ENCODE measurements at regions not wholly inside any gene's neighbourhood (a gene's known extent, or its start where the extent isn't known, plus 50 kb on each side); places are given as distances from the start of the nearest gene placed in this dataset.

GRCh38 chr3:63764511-63764910, 54.6 kb upstream of the C3orf49 start:
- Histone ChIP-seq H3K4me1 (no peaks in the 10 kb centered on the region), H3K4me3 (no peak overlapping the region), H3K9me3 (no peaks in the 10 kb centered on the region), H3K27me3 (no peaks in the 10 kb centered on the region), H3K36me3 (no peaks in the 10 kb centered on the region), H3K27ac (no peak overlapping the region)
- DNase-seq, result no peak
- TF ChIP-seq EP300 (IDR thresholded peaks at IDR 0.05) (no peak), CTCF (IDR thresholded peaks at IDR 0.05) (no peak), POLR2A (IDR thresholded peaks at IDR 0.05) (no peak), POLR2AphosphoS5 (IDR thresholded peaks at IDR 0.05) (no peak)
- intact Hi-C loops (cut with DNase I; ENCODE audit: low total_unique reads), result no loop called here
- 81 to 88% (median 83%) methylated on average over 7 of the region's 7 CpGs for WGBS, 5 donors

- intact Hi-C loops (cut with DNase I; ENCODE audit: low total_unique reads), result no loop called here
- Histone ChIP-seq H3K36me3 (no peaks in the 10 kb centered on the region), H3K27me3 (no peaks in the 10 kb centered on the region), H3K9me3 (no peaks in the 10 kb centered on the region), H3K4me1 (no peaks in the 10 kb centered on the region), H3K27ac (no peak overlapping the region), H3K4me3 (no peak overlapping the region)
- no peak for TF ChIP-seq EP300 (IDR thresholded peaks at IDR 0.05)
- TF ChIP-seq CTCF (IDR thresholded peaks at IDR 0.05), result no peak
- TF ChIP-seq POLR2A (IDR thresholded peaks at IDR 0.05), result no peak
- TF ChIP-seq POLR2AphosphoS5 (IDR thresholded peaks at IDR 0.05), result no peak
- WGBS, 5 donors, result 84 to 92% (median 90%) methylated on average over 5 of the region's 5 CpGs
- DNase-seq, result no peak
These were observed 52.8 kb upstream of the C3orf49 start for GRCh38 chr3:63766261-63766660.

GRCh38 chr3:63768386-63768785, 50.7 kb upstream of the C3orf49 start:
- DNase-seq, result no peak
- TF ChIP-seq POLR2AphosphoS5 (IDR thresholded peaks at IDR 0.05), result no peak
- no peak for TF ChIP-seq CTCF (IDR thresholded peaks at IDR 0.05)
- TF ChIP-seq EP300 (IDR thresholded peaks at IDR 0.05), result no peak
- no peak for TF ChIP-seq POLR2A (IDR thresholded peaks at IDR 0.05)
- H3K27ac ChIP-seq, result no peak overlapping the region

GRCh38 chr3:63768888-63769287, 50.2 kb upstream of the C3orf49 start:
- Histone ChIP-seq H3K9me3 (no peaks in the 10 kb centered on the region), H3K4me3 (no peak overlapping the region), H3K4me1 (no peaks in the 10 kb centered on the region), H3K27me3 (no peaks in the 10 kb centered on the region), H3K36me3 (no peaks in the 10 kb centered on the region), H3K27ac (no peak overlapping the region)
- WGBS, 5 donors, result 52 to 76% (median 61%) methylated on average over 2 of the region's 2 CpGs
- intact Hi-C loops (cut with DNase I; ENCODE audit: low total_unique reads), result no loop called here
- TF ChIP-seq POLR2AphosphoS5 (IDR thresholded peaks at IDR 0.05) (no peak), CTCF (IDR thresholded peaks at IDR 0.05) (no peak), EP300 (IDR thresholded peaks at IDR 0.05) (no peak), POLR2A (IDR thresholded peaks at IDR 0.05) (no peak)
- no peak for DNase-seq

More at GRCh38 chr3:63768386-63768785, 50.7 kb upstream of the C3orf49 start:
- WGBS, 5 donors, result 73 to 84% (median 79%) methylated on average over 3 of the region's 3 CpGs
- Histone ChIP-seq H3K36me3 (no peaks in the 10 kb centered on the region), H3K27me3 (no peaks in the 10 kb centered on the region), H3K9me3 (no peaks in the 10 kb centered on the region), H3K4me1 (no peaks in the 10 kb centered on the region), H3K4me3 (no peak overlapping the region)
- intact Hi-C loops (cut with DNase I; ENCODE audit: low total_unique reads), result no loop called here
